ENCODE measurements at regions not wholly inside any gene's neighbourhood (a gene's known extent, or its start where the extent isn't known, plus 50 kb on each side); places are given as distances from the start of the nearest gene placed in this dataset.

DNA sequence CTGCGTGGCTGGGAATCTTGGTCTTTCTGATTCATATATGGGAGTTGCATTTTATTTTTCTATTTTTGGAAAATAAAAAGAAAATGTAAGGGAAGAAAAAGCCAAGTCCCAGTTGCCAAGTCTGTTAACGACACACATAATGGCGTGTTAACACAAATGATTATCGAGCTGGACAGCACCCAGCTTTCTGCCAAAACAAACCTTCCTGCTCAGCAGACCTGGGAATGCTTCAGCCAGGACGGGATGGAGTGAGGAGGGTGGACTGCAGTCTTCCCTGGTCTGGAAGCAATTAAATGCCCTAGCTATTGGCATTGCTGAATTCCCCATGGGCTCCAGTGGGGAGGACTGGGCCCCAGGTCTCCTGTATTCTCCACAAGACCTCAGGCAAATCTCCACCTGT lies 184.2 kb upstream of the USP24 start:
- in situ Hi-C loops (cut with MboI; ENCODE audit: low pct_unique_long_range_greater_than_20kb, low sequenced_read_pairs, unreplicated experiment) = no loop called here
- no peak for DNase-seq (ENCODE audit: low spot score)
- TF ChIP-seq, protein P1, sequence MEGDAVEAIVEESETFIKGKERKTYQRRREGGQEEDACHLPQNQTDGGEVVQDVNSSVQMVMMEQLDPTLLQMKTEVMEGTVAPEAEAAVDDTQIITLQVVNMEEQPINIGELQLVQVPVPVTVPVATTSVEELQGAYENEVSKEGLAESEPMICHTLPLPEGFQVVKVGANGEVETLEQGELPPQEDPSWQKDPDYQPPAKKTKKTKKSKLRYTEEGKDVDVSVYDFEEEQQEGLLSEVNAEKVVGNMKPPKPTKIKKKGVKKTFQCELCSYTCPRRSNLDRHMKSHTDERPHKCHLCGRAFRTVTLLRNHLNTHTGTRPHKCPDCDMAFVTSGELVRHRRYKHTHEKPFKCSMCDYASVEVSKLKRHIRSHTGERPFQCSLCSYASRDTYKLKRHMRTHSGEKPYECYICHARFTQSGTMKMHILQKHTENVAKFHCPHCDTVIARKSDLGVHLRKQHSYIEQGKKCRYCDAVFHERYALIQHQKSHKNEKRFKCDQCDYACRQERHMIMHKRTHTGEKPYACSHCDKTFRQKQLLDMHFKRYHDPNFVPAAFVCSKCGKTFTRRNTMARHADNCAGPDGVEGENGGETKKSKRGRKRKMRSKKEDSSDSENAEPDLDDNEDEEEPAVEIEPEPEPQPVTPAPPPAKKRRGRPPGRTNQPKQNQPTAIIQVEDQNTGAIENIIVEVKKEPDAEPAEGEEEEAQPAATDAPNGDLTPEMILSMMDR (IDR thresholded peaks at IDR 0.05; ENCODE audit: extremely low read depth, insufficient read depth, missing control alignments) = no peak

DNA sequence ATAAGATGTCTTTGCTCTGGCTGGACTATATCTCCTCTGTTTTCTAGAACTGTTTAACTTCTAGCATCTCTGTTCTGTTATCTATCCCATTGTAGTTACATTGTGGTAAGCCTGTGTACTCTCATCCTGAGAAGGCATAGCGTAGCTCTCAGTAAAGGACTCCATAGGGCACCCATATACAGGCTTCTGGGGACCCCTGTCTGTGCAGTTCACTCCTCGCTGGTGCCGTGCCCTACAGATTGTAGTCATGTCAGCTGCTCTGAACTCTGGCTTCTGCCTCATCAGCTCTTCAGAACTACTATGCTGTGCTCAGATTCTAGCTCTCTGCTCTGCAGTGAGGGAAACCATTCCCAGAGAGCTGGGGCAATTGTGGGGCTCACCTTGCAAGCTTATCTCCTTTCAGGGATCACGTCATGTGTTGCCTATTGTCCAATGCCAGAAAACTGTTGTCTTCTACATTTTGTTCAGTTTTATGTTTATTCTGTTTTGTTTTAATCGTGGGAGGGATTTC lies 181.3 kb upstream of the USP24 start:
- TF ChIP-seq, protein P1 (IDR thresholded peaks at IDR 0.05; ENCODE audit: extremely low read depth, insufficient read depth, missing control alignments) = no peak
- in situ Hi-C loops (cut with MboI; ENCODE audit: low pct_unique_long_range_greater_than_20kb, low sequenced_read_pairs, unreplicated experiment) = no loop called here
- DNase-seq (ENCODE audit: low spot score) = no peak

DNA sequence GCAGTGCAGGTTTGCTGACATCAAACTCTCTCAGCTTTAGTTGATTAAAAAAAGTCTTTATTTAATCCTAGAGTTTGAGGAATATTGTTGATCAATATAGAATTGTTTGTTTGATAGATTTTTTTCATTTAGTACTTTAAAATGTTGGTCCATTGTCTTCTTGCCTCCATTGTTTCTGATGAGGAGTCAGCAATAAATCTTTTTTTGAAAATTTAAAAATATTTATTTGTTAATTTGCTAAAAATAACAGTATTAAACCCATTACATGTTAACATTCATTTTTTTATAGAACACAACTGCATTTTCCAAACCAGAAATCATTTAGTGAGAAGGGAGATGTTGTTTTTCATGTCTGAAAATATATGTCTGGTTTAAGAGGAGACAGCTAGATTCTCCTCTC lies 173.8 kb upstream of the USP24 start:
- in situ Hi-C loops (cut with MboI; ENCODE audit: low pct_unique_long_range_greater_than_20kb, low sequenced_read_pairs, unreplicated experiment) = no loop called here

DNA sequence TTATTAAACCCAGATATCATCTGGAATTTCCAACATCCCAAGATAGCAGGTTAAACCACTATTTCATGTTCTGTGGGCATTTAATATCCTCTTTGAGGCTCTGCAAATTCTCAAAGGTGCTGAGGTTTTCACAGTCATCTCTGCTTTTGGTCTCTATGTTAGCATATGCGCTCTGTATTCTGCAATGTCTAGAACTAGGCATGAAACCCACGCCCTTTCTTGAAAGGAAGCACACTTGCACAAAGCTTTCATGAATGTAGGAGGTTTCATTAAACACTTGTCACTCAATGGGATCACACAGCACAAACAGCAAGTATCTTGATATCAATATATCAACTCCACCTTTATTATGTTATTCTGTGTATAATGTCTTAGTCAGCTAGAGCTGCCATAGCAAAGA lies 172.0 kb upstream of the USP24 start:
- no peak for DNase-seq (ENCODE audit: low spot score)
- TF ChIP-seq, protein P1 (IDR thresholded peaks at IDR 0.05; ENCODE audit: extremely low read depth, insufficient read depth, missing control alignments) = no peak
- in situ Hi-C loops (cut with MboI; ENCODE audit: low pct_unique_long_range_greater_than_20kb, low sequenced_read_pairs, unreplicated experiment) = no loop called here

More for the DNA sequence above, 173.8 kb upstream of the USP24 start:
- DNase-seq (ENCODE audit: low spot score) = no peak
- TF ChIP-seq, protein P1 (IDR thresholded peaks at IDR 0.05; ENCODE audit: extremely low read depth, insufficient read depth, missing control alignments) = no peak

DNA sequence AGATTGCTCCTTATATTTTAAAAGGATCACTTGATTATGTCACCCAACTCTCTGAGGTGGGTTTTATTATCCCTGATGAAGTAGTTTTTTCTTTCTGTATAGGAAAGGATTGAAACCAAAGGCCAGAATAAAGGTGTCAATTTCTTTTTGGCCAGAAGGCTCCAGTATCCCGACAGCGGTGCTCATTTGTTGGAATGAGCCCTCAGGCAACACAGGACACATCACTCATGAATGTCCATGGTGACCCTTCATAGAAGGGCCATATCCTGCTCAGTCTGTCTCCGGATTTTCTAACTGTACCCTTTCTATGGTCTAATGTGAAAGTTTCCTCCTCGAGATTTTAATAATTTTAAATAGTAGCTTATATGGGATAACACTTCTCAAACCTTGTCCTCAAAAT lies 171.3 kb upstream of the USP24 start:
- in situ Hi-C loops (cut with MboI; ENCODE audit: low pct_unique_long_range_greater_than_20kb, low sequenced_read_pairs, unreplicated experiment) = no loop called here
- DNase-seq (ENCODE audit: low spot score) = no peak
- TF ChIP-seq, protein P1 (IDR thresholded peaks at IDR 0.05; ENCODE audit: extremely low read depth, insufficient read depth, missing control alignments) = no peak

DNA sequence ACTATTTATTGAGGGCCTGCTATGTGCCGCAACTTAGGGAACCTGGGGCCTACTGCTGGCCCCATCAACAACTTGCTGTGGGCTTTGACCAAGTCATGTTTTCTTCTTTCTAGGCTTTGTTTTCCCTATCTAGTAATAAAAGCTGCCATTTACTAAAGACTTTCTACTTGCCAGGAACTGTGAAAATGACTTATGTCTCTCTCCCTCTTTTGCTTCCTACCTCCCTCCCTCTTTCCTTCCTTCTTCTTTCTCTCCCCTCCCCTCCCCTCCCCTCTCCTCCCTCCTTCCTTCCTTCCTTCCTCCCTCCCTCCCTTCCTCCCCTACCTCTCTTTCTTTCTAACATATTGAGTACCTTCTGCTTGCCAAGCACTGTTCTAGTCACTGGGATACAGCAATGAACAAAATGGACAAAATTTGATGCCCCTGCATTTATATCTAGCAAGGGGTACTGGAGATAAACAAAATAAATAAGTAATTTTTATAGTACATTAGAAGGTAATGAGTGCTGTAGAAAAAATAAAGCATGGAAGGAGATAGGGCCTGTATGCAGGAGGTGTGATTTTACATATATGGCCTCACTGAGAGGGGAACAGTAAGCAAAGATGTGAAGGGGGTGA lies 170.3 kb upstream of the USP24 start:
- in situ Hi-C loops (cut with MboI; ENCODE audit: low pct_unique_long_range_greater_than_20kb, low sequenced_read_pairs, unreplicated experiment) = no loop called here
- TF ChIP-seq, protein P1 (IDR thresholded peaks at IDR 0.05; ENCODE audit: extremely low read depth, insufficient read depth, missing control alignments) = no peak
- no peak for DNase-seq (ENCODE audit: low spot score)
